ENCODE measurements at regions not wholly inside any gene's neighbourhood (a gene's known extent, or its start where the extent isn't known, plus 50 kb on each side); places are given as distances from the start of the nearest gene placed in this dataset.
A peak's percentile ranks its signal among the peaks of the same experiment; 100 is the strongest.
"Not testable (repeated sequence)": the region's sequence is repeated elsewhere in the genome, so short reads cannot be mapped to it uniquely, and the experiment has no call there.

DNA sequence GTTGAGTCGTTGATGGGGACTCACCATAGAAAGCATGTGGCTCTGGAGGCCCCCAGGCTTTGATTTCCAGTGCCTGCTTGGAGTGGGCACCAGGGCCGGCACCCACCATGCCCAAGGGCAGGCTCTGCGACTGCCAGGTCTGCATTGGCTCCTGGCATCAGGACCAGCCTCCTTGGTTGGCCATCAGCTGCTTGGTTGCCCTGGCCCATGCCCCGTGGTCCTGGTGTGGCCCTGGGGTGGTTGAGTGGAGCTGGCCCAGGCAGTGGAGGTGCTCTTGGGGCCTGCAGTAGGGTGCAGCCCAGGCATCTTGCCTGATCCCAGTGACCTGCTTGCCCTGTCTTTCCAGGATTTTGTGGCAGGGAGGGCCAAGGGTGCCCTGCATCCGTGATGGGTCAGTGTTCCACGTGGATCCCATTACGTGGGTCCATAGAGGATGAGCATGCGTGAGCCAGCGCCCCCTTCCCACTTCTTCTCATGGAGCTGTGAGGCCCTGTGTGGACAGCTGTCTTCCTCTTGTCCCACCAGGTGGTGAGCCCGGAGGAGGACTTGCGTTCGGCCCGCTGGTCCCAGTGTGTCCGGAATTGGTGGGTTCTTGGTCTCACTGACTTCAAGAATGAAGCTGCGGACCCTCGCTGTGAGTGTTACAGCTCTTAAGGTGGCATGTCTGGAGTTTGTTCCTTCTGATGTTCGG lies 187.0 kb downstream of the UBE3A start:
- Histone ChIP-seq H3K9ac (ENCODE audit: low read length) (no peak overlapping the region), H3K27me3 (ENCODE audit: low read depth, low read length) (no peaks in the 10 kb centered on the region), H3K27ac (ENCODE audit: low read length) (no peak overlapping the region), H3K9me3 (ENCODE audit: insufficient read depth, low read length) (no peaks in the 10 kb centered on the region), H3K4me2 (ENCODE audit: low read length) (no peak overlapping the region), H3K4me1 (ENCODE audit: low read length) (no peaks in the 10 kb centered on the region), H2AFZ (ENCODE audit: low read depth, low read length) (no peak overlapping the region), H3K79me2 (ENCODE audit: low read length) (no peaks in the 10 kb centered on the region), H3K36me3 (replicated peaks; ENCODE audit: low read depth, low read length) (no peaks in the 10 kb centered on the region), H3K4me3 (ENCODE audit: low read length) (no peak overlapping the region), H4K20me1 (ENCODE audit: insufficient read depth, low read length) (no peaks in the 10 kb centered on the region)
- no peak for TF ChIP-seq EZH2phosphoT487 (IDR thresholded peaks at IDR 0.05; ENCODE audit: low read depth)
- TF ChIP-seq, protein P1, sequence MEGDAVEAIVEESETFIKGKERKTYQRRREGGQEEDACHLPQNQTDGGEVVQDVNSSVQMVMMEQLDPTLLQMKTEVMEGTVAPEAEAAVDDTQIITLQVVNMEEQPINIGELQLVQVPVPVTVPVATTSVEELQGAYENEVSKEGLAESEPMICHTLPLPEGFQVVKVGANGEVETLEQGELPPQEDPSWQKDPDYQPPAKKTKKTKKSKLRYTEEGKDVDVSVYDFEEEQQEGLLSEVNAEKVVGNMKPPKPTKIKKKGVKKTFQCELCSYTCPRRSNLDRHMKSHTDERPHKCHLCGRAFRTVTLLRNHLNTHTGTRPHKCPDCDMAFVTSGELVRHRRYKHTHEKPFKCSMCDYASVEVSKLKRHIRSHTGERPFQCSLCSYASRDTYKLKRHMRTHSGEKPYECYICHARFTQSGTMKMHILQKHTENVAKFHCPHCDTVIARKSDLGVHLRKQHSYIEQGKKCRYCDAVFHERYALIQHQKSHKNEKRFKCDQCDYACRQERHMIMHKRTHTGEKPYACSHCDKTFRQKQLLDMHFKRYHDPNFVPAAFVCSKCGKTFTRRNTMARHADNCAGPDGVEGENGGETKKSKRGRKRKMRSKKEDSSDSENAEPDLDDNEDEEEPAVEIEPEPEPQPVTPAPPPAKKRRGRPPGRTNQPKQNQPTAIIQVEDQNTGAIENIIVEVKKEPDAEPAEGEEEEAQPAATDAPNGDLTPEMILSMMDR (IDR thresholded peaks at IDR 0.05; ENCODE audit: low read depth, low read length): no peak

DNA sequence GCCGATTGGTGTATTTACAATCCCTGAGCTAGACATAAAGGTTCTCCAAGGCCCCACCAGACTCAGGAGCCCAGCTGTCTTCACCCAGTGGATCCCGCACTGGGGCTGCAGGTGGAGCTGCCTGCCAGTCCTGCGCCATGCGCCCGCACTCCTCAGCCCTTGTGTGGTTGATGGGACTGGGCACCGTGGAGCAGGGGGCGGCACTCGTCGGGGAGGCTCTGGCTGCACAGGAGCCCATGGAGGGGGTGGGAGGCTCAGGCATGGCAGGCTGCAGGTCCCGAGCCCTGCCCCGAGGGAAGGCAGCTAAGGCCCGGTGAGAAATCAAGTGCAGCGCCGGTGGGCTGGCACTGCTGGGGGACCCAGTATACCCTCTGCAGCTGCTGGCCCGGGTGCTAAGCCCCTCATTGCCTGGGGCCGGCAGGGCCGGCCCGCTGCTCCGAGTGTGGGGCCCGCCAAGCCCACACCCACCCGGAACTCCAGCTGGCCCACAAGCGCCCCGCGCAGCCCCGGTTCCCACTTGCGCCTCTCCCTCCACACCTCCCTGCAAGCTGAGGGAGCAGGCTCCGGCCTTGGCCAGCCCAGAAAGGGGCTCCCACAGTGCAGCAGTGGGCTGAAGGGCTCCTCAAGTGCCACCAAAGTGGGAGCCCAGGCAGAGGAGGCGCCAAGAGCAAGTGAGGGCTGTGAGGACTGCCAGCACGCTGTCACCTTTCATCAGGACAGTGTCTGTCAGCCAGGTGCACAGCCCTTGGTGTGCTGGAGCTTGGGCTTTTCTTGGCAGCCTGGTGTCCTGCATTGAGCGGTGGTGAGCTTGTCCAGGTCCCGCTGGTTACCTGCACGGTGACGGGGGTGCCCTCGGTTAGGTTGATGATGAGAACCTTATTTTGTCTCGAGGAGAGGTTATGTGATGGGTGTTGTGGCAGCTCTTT lies 185.5 kb downstream of the UBE3A start:
- not testable (repeated sequence) for H3K79me2 ChIP-seq (ENCODE audit: low read length); H4K20me1 ChIP-seq (ENCODE audit: insufficient read depth, low read length); H3K27ac ChIP-seq (ENCODE audit: low read length); H3K9me3 ChIP-seq (ENCODE audit: insufficient read depth, low read length); H3K36me3 ChIP-seq (replicated peaks; ENCODE audit: low read depth, low read length); H3K27me3 ChIP-seq (ENCODE audit: low read depth, low read length); H2AFZ ChIP-seq (ENCODE audit: low read depth, low read length); H3K4me1 ChIP-seq (ENCODE audit: low read length); H3K9ac ChIP-seq (ENCODE audit: low read length); H3K4me2 ChIP-seq (ENCODE audit: low read length); H3K4me3 ChIP-seq (ENCODE audit: low read length)

DNA sequence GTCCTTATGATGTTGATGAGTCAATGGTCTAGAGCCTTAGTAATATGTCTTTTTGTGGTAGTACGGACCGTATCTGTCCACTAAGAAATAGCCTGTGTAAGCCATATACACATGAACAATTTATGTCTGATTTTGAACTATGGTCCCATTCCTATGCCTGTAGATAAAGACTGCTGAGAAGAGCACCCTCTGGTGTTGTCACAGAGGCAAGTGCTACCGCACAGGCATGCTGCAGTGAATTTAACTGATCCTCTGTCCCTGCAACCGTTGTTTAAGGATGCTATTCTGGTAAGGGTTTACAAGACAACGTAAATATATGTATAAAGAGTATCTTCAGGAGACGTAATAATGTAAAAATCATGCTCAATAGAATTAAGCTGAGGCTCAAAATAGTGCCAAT lies 170.7 kb downstream of the UBE3A start:
- no peak overlapping the region for H2AFZ ChIP-seq (ENCODE audit: low read depth, low read length)
- TF ChIP-seq, protein P1 (IDR thresholded peaks at IDR 0.05; ENCODE audit: low read depth, low read length): peak; percentile 29
- no peak for TF ChIP-seq EZH2phosphoT487 (IDR thresholded peaks at IDR 0.05; ENCODE audit: low read depth)
- no peaks in the 10 kb centered on the region for H3K4me1 ChIP-seq (ENCODE audit: low read length)
- H4K20me1 ChIP-seq (ENCODE audit: insufficient read depth, low read length): no peaks in the 10 kb centered on the region
- no peaks in the 10 kb centered on the region for H3K79me2 ChIP-seq (ENCODE audit: low read length)
- H3K27me3 ChIP-seq (ENCODE audit: low read depth, low read length): no peaks in the 10 kb centered on the region
- H3K27ac ChIP-seq (ENCODE audit: low read length): no peak overlapping the region
- H3K36me3 ChIP-seq (replicated peaks; ENCODE audit: low read depth, low read length): no peaks in the 10 kb centered on the region
- no peaks in the 10 kb centered on the region for H3K9me3 ChIP-seq (ENCODE audit: insufficient read depth, low read length)
- no peak overlapping the region for H3K4me2 ChIP-seq (ENCODE audit: low read length)
- no peak overlapping the region for H3K9ac ChIP-seq (ENCODE audit: low read length)
- no peak overlapping the region for H3K4me3 ChIP-seq (ENCODE audit: low read length)

All from OCI-LY3 (cell line).